DMS114 treated with DMSO at 0.1 percent for 48 hours (cell line): ENCODE measurements at regions not wholly inside any gene's neighbourhood (a gene's known extent, or its start where the extent isn't known, plus 50 kb on each side); places are given as distances from the start of the nearest gene placed in this dataset.

Experiments used
- DNase-seq: peaks from one replicate; lab custom pipeline; 2025; ENCODE audit not compliant: unreplicated experiment; lab: John Stamatoyannopoulos, UW

- no peak for DNase-seq
These were observed 957.9 kb downstream of the ARAP2 start for GRCh38 chr4:35286434-35286833.

GRCh38 chr4:35300996-35301774, 943.1 kb downstream of the ARAP2 start:
- DNase-seq = no peak

GRCh38 chr4:35315419-35315818, 928.9 kb downstream of the ARAP2 start:
- DNase-seq = no peak

- no peak for DNase-seq
These were observed 918.3 kb downstream of the ARAP2 start for GRCh38 chr4:35325908-35326453.

GRCh38 chr4:35342833-35343232, 901.5 kb downstream of the ARAP2 start:
- DNase-seq = no peak

DNA sequence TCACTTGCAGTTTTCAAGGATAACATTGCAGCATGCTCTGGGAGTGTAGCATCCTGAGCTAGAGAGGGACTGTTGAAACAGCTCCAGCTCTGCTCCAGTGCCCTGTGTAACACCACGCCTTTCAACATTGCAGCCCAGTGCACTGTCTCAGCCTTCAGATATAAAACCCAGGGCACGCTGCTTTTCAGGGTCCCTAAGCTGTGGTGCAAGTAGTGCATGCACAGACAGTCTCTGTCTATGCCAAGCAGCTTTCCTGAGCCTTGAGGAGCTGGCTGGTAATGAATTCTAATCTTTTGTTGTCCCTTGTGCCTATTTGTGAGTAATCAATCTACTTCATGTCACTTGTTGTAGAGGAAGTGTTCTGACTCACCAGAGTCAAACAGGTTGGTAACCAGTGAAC, 897.0 kb downstream of the ARAP2 start:
- DNase-seq = no peak

GRCh38 chr4:35358001-35358584, 886.2 kb downstream of the ARAP2 start:
- DNase-seq = no peak

DNA sequence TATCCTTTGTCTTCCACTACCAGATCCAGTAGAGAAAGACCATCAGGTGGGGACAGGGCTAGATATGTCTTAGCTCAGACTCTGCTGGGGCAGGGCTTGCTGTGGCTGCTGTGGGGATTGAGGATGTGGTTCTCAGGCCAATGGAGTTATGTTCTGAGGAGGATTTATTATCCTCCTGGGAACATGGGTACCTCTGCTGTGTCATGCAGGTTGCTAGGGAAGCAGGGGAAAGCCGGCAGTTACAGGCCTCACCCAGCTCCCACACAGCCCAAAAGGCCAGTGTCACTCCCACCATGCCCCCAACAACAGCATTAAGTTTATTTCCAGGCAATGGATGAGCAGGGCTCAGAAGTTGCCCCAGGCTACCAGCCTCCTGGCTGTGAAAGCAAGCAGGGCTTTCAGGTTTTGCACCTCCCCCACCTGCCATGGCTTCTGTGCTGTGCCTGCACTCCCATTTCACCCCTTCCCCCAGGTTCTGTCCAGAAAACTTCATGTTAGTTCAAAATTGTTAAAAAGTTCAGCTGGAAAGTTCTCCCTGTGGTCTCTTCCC, 879.9 kb downstream of the ARAP2 start:
- no peak for DNase-seq

- DNase-seq = no peak
These were observed 879.1 kb downstream of the ARAP2 start for GRCh38 chr4:35365186-35365585.

- no peak for DNase-seq
These were observed 844.4 kb downstream of the ARAP2 start for GRCh38 chr4:35399912-35400311.

- no peak for DNase-seq
These were observed 821.2 kb downstream of the ARAP2 start for GRCh38 chr4:35423104-35423503.

DNA sequence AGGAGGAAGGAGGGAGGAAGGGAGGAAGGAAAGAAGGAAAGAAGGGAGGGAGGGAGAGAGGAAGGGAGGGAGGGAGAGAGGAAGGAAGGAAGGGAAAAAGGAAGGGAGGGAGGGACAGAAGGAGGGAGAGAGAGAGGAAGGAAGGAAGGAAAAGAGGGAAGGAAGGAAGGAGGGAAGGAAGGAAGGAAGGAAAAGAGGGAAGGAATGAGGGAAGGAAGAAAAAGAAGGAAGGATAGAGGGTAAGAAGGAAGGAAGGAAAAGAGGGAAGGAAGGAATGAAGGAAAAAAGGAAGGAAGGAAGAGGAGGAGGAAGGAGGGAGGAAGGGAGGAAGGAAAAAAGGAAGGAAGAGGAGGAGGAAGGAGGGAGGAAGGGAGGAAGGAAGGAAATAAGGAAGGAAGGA, 796.8 kb downstream of the ARAP2 start:
- no peak for DNase-seq

GRCh38 chr4:35459045-35459444, 785.3 kb downstream of the ARAP2 start:
- DNase-seq = no peak

DNA sequence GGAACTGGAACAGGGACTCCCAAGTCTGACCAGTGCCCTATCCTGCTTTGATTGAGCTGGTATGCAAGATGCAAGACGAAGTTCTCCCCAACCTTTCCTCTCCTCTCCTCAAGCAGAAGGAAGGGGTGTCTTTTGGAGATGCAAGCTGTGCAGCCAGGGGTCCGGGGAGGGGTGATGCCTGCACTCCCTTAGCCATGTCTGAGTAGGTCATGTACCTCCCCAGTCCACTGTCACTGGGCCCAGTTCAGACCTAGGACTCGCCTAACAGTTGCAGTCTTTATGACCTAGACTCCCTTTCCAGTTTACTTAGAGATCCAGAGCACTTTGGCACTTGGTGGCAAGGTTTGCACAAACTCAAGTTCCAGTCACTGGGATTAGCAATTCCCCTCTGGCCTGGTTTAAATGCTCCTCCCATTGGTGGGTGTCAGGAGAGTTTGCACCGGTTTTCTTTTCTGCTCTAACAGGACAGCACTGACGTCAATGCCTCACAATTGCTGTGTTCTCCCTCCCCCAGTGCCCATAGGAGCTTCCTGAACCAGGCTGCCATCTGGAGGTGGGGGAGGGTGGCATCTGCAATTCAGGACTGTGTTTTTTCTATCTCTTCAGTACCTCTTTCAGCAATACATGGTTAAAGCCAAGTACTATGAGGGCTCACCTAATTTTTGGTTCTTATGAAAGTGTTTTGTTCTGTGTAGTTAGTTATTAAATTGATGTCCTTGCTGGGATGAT, 782.2 kb downstream of the ARAP2 start:
- no peak for DNase-seq

GRCh38 chr4:35463251-35463952, 780.9 kb downstream of the ARAP2 start:
- DNase-seq = no peak

DNA sequence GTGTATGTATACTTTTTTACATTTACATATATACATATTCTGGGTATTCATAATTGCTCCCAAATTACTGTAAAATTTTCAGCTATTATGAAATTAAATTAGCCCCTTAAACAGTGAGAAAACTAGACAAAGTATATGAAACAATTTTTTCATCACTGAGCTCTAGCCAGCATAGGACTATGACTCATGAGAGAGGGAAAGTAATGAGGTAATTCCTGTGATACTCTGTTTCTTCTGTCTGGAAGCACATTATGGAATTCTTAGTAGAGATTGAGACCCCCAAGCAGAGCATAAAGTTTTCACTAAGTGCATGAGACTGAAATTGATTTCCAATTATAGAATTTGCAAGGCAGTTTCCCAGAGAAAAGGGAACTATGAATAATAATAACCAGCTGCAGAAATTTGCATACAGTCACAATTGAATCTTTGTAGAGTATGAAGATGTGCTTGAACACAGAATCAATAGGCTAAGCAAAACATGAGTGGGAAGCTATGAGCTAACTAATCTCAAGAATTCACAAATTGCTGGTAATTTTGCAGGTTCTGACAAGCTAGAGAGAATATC, 779.3 kb downstream of the ARAP2 start:
- no peak for DNase-seq

GRCh38 chr4:35491093-35491492, 753.2 kb downstream of the ARAP2 start:
- no peak for DNase-seq

GRCh38 chr4:35493977-35494376, 750.3 kb downstream of the ARAP2 start:
- DNase-seq = no peak

DNA sequence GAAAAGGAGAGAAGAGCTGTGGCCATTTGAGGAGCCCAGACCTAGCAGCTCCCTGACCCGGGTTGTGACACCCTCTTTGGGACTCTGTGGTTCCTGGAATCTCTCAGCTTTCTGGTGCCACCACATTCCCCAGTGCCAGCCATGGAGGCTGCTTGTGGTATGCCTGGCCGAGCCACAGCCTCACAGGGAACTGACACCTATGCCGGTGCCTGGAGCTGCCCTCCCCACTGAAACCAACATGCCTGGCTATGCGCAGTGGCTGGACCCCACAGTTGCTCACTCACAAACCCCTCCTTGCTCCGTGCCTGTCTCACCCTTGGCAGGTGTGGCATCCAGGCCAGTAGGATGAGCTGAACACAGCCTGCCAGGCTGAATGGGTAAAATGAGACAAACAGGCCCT, 749.4 kb downstream of the ARAP2 start:
- no peak for DNase-seq

GRCh38 chr4:35500812-35501211, 743.5 kb downstream of the ARAP2 start:
- DNase-seq = no peak

DNA sequence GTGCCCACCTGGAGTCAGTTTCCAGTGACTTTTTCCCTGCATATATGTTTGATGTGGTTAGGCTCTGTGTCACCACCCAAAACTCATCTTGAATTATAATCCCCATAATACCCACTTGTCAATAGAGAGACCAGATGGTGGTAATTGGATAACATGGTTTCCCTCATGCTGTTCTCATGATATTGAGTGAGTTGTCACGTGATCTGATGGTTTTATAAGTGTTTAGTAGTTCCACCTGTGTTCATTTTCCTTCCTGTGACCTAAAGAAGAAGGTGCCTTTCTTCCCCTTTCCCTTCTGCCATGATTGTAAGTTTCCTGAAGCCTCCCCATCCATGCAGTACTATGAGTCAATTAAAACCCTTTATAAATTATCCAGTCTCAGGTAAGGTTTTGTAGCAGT, 740.9 kb downstream of the ARAP2 start:
- no peak for DNase-seq
